HG02973 (cell line): ENCODE measurements at regions not wholly inside any gene's neighbourhood (a gene's known extent, or its start where the extent isn't known, plus 50 kb on each side); places are given as distances from the start of the nearest gene placed in this dataset.

ENCODE experiments used
- ATAC-seq: cut with Tn5 transposase; IDR thresholded peaks from one replicate; pipeline ENCODE4 v1.9.1; 2021; ENCODE audit warnings: moderate library complexity; ENCODE audit not compliant: unreplicated experiment

DNA sequence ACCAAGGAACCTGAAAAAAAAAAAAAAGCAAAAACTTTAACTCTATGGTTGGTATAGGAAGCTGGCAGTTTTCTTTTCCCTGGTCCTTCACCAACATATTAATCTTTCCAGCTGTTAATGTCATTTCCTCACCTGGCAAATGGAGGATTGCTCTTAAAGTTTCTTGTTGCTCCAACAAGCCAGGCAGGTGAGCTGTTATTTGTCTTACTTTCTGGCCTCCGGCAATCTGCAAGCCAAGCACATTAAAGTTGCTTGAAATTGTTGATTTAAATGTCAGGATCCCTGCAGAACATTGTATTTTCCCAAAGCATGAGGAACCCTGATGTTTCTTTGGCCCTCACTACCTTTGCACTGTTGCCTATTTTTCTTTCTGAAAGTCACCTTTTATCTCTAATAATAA is 664.9 kb downstream of the METTL4 start:
- no peak for ATAC-seq

DNA sequence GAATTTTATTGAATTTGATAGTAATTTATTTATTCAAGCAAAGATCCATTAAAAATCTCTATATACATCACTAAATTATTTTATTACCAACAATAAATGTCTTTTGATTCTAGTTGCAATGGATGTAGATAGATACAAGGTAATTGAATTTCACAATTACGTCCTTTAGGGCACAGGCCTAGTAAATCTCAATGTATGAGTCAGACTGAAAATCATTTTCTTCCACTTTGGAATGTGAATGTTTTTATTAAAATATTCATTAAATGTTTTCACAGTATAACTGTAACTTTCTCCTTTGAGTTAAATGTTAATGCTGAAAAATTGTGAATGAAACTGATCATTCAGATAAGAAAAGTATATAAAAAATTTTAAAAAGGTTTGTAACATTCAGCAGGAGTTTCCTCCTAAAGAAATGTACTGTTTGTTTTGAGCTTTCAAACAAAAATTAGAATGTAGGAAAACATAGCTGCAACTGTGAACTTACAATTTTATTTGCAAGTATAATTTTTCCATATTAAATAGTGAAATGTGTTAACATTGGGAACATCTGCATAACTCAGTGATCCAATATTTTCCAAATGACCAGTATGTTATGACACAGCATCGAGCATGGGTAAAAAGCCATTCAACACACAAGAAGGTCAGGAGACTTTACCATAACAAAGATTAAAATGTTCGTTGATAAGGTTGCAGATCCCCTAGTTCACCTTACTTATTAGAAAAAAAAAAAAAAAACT is 663.7 kb downstream of the METTL4 start:
- ATAC-seq: no peak

DNA sequence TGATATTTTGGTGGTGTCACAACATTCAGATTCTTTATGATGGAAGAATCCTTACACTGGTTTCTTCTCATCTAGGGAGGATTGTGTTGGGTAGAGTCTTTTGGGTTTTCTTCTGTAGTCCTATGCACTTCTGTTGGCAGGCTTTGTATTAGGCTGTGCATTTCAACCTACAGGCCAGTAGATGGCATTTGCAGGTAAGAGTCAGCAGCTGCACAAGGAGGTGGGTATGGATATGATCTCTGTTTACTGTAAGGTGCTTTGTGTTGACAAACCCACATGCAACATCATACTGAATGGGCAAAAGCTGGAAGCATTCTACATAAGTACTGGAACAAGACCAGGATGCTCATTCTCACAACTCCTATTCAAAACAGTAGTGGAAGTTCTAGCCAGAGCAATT is 656.8 kb downstream of the METTL4 start:
- no peak for ATAC-seq

DNA sequence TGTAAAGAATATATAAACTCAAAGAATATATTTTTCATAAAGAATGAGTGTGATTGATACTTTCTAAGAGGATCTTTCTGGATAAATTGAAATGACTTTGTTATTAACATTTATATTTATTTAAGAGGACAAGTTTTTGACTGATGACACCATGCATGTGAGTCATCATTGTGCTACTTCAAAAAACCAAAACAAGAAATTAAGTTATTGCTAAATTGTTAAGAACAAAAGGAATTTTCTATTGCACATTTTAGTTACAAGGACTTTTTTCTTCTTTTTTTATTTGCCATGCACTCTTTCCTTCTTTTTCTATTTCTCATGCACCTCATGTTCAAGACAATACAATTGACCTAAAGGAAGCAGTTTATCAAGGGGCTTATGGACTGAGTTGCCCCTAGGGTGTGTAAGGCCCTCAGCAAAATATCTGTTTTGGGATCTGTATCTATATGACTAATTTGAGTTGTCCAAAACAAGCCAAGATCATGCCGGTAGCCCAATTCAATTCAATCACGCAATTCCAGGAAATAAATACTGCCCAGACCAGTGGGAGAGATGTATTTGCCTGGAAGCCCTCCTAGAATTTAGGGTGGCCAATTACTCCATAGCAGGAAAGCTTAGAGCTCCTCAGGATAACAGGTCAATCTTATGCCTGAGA is 654.3 kb downstream of the METTL4 start:
- ATAC-seq: no peak

DNA sequence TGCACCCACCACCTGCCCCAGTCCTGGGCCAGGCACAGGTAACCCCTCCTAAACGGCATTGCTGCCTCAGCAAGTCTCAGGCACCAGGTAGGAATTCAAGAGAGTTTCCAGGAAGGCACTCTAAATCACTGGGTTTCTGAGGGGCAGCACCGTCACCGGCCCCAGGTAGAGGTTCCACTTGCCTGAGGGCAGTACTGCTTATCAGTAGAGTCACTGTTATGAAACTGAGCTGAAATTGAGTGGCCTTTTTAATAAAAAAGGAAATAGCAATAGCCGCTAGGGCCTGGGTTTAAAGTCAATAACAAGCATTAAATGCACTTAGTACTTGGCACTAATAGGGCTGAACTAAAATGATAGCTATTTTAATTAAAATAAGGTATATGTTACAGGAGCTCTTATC is 653.7 kb downstream of the METTL4 start:
- ATAC-seq: no peak

DNA sequence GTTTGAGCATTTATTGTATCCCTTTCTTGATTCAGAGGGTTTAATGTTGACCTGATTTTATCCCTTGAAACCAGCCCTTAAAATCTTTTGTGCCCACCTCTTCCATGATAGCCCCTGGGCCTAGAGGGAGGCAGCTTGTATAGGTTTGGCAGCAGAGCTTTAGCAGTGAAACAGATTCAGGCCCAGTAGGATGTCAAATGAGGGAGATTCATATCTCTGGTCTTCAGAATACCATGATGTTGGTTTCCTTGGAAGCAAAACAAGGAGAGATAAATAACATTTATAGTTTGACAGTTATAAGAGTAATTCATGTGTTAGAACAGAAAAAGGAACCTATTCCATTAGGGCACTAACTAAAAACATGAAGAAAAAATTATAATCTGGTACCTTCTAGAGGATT is 649.2 kb downstream of the METTL4 start:
- no peak for ATAC-seq

DNA sequence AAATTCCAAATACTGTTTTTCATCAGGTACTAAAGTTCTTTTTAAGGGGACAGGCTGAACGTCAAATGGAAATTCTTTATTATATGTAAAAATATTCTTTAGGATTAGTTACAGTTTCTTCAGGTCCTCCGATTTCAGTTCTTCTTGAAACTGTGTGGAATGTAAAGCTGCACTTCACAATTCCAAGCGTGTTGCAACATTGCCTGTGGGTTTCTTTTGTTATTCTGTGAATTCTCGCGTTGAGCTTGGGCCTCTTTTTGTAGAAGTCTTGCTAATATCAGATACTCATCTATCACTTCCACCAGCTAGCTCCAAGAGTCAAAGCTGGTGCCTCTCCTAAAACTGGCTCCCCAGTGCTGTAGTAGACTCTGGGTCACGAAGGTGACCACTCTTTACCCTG is 642.6 kb downstream of the METTL4 start:
- no peak for ATAC-seq

DNA sequence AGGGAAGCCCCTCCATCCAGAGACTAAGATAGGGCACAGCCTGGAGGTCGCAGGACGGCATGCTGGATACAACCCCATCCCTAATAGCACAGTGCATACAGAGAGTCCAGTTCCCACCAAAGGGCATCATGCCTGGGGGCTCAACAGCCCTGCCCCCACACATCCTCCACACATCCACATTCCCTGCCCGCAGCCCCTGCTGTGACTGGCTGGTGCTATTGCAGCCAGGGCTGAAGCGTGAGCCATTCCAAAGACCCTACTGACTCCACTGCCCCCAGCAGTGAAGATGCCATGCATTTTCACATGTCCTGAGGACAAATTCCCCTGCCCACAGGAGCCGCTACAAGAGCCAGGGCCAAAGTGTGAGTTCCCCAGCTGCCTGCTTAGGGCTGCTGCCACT is 641.6 kb downstream of the METTL4 start:
- no peak for ATAC-seq

DNA sequence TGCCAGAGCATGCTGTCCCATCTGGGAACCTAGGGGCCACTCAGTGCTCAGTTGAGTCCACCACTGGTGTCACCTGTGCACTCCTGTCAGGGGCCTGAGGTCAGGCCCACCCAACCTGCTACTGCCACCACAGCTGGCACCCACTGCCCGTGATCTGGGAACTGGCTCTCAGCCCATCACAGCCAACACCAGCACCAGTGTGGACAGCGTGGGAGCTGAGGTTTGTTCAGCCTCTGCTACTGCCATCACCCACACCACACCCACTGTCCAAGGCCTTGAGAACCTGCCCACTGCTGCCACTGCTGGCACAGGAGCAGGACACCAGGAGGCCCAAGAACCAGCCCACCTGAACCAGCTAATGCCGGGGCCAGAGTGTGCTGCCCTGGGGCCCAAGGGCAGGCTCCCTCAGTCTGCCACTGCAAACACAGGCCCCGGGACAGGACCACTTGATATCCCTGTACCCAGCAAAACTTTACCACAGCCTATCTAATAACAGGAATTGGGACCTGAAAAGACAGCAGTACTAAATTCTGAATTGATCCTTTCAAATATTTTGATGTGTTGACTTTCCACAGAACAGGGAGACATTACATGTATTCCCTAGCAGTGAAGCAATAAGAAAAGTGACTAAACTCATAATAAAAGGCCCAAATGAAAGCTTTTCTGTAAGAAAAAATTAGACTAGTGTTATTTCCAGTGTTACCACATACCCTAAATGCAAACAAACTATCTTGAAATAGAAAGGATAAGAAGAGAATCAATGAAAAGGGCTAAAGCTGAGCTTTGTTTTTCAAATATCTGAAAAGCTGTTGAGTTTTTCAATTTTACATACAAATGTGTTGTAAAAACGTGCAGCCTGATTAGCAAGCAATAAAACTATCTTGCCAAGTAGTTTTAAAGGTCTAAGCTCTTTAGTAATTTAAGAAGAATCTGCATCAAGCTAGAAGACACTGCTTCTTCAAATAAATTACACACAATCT is 640.7 kb downstream of the METTL4 start:
- ATAC-seq: no peak

DNA sequence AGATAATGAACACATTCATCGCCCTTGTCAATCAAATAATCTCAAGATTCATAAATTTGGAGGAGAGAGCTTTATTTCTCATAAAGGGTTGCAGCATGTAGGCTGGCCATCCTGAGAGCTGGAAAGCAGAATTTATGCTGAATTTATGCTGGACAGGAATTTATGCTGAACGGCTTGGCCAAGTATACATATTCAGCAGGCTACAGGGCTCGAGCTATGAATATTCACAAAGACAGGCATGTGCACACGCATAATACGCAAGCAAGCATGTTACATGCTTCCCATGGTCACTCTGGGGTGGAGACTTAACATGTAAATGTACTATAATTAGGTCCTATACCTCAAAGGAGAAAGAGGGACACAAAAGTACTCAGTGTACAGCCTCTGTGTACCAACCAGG is 618.8 kb downstream of the METTL4 start:
- no peak for ATAC-seq

DNA sequence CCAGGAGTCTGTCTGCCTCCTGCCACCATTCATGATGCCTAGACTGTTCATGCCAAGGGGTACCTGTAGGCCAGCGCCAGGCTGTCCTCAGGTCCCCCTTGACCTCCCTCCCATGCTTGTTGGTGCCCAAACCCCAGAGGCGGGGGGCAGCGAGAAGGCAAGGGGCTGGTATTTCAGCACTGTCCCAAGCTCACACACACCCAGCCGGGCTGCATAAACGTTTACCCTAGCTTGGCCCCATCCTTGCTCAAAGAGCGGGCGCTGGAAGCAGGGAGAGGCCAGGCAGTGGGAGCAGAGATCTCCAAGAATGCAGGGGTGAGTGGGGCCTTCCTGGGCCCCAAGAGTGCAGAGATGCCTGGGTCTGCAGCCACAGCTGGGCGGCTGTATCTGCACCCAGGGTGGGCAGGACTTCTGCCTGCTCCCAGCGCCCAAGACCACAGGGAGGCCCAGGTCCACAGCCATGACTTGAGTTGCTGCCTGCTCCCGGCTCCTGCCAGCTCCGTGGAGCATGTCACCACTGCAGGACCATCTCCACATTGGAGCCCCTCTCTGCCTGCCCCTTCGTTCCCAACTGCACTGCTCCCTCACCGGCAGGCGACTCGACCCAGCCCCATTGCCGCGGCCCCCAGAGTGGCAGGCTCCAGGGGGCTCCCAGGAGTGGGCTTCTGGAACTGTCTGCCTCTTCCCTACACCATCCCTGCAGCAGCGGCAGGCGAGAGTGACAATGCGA is 616.6 kb downstream of the METTL4 start:
- ATAC-seq: no peak

DNA sequence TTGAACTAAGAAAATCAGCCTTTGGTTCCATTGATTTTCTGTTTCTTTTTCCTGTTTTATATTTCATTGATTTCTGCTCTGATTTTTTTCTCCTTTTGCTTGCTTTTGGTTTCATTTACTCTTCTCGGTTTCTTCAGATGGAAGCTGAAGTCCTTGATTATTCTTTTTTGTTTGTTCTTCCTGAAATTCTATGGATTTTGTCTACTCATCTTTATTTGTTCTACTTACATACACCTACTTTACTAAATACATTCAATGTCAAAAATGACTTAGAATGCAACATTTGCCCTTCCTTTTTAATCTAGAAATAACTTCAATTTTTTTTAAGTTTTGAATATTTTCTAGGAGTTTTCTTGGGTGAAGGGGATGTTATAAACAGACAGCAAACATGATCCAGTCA is 612.5 kb downstream of the METTL4 start:
- ATAC-seq: no peak

DNA sequence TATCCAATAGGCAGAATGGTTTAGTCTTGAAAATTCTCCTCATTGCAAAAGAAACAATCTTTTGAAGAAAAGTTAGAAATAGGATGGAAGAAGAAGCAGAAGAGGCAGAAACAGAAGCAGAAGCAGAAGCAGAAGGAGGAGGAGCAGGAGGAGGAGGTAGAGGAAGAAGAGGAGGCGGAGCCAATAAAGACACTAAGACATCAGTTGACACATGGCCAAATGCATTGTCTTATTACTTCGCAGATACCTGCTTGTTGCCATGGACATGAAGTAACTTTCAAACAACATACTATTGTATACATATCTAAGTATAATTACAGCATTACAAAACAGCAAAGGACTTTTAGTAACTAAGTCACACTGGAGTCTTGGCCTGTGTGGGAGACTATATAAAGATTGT is 606.3 kb downstream of the METTL4 start:
- no peak for ATAC-seq

DNA sequence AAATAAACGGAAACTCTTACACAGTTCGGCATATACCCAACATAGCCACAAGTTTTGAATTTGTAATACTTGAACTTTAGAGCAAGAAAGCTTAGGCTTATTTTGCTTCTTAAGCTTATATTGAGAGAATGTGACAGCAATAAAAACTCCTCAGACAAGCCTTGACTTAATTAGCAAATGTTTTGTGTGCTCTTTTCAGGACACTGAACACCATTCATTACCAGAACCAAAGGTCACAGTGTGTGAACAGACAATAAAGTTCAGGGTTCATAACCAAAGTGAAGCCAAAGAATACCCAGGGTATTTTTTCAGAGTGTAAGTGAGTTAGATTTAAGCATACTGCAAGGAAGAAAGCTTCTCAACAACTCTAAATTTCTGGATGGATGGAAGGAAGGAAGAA is 605.8 kb downstream of the METTL4 start:
- ATAC-seq: no peak

DNA sequence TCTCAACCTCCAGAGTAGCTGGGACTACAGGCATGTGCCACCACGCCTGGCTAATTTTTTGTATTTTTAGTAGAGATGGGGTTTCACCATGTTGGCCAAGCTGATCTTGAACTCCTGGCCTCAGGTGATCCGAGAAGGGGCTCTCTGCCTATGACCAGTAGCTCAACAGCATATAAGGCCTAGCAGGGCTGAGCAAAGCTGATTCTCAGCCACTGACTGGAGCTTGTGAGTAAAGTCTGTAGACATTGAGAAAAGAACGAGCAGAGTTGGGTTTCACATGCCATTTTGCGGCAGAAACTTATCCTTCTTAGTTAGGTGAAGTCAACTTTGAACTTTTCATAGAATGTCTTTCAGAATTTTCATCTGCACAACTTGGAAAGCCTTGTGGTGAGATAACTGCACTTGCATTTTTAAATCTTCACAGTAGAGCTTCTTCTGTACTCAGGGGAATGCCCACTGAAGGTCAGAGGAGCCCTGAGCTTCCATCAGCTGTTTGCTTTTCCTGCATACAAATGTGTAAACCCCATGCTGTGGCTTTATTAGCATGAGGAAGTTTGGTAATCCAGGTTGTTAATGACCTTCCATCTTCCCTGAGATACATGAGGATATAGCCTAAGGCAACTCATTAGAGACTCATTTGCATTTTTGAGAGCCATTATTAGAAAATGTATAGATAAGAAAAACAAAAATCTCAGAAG is 602.4 kb downstream of the METTL4 start:
- no peak for ATAC-seq

DNA sequence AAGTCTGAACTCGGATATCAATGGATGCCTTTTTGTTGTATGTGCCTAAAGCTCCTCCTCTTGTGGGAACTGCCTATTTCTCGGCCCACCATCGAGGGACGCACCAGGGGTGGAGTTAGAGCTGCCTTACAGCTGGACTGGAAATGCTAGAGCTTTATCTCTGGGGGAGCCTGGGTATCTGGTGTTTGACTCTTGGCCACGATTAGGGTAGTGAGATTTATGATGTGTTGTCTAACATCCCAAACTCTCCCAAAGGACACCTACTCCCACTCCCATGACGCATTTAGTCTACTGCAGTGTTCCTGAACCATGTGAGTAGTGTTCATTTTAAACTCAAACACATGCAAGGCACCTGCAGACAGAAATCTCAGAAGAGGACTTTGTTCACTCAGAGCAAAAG is 594.8 kb downstream of the METTL4 start:
- no peak for ATAC-seq

DNA sequence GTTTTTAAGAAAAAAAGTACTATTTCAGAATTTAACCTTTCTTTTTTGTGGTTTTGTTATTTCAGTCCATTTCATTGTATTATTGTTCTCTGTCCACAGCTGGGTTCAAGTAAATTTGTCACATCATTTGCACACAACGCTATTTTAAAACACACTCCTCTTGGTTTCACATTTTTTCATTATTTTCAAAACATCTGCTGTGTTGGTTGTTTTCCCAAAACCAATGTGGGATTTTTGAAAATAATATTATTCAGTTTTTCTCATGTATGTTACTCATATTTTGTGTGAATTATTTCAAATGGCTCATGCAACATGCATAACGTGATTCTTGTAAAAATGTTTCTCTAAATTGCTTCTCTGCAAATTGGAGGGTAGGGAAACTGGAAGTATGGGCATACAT is 589.2 kb downstream of the METTL4 start:
- ATAC-seq: no peak

DNA sequence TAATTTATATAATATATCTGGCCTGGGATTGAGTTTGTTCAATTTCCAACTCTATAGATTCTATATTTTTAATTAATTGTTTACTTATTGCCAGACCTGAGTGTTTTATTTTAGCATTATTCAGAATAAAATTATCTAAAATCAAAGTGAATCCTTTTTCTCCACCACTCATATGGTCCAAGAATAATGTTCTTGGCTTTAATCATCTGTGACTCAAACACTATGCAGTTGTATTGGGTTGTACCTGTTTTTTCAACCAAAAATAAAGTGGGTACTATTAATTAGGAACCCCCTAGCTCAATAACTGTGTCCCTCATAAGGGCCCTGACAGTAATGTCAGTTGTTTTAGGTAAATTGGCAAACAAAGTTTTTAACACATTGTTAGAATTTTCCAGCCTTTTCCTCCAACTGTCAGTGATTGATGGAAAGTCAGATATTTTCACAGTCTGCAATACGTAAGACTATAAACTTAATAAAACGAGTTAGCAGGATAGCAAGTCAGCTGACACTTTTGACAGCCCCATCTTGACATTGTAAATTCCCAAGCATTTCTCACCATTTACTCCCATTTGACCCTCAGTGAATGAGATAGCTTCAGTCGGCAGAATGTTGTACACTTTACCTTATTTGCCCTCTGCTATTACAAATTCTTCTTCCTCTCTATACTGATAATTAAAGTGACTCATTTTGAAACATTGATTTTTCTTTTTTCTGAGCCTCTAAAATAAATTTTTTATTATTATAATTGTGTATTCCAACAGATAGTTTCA is 587.4 kb downstream of the METTL4 start:
- ATAC-seq: no peak

DNA sequence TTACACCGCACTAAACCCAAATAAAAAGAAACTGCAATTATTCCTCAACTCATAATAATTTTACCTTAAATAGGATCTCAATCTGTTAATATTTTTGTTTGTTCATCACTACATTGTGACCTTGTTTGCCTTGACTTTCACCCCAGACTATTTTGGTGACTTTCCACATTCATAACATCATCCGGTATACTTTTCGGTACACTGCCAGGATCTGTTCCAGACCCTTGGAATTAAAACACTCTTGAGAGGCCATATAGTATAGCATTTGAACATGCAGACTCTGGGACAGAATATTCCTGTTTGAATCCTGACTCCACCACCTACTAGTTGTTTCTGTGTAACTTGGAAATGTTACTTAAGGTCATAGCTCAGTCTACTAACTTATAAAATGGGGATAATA is 577.4 kb downstream of the METTL4 start:
- no peak for ATAC-seq

DNA sequence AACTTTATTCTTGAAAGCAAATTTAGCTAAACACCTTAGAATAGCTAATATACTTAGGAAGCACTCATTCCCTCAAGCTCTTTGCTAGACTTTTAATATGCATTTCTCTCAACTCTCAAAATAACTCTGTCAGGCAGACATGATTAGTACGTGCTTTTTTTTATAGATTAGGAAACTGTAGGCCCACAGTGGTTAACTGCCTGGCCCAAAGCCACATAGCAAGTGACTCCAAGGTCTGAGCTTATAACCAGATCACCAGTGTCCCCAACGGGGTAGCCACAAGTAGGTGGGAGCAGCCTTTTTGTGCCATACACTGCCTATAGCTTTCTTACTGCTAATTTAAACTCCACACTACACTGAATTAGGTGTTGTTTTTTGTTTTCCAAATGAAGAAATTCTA is 576.8 kb downstream of the METTL4 start:
- ATAC-seq: no peak
